NB4 (cell line): ENCODE measurements at regions not wholly inside any gene's neighbourhood (a gene's known extent, or its start where the extent isn't known, plus 50 kb on each side); places are given as distances from the start of the nearest gene placed in this dataset.

ENCODE experiments used
- CTCF ChIP-seq: IDR thresholded peaks from one replicate; pipeline ENCODE4 v1.5.1; 2012; ENCODE audit warnings: low read depth, low read length
- MAX ChIP-seq: IDR thresholded peaks from 2 replicates; pipeline ENCODE4 v1.6.1; 2011; ENCODE audit warnings: low read depth, low read length
- POLR2A ChIP-seq: IDR thresholded peaks from 2 replicates; pipeline ENCODE4 v1.6.1; 2011; ENCODE audit warnings: mild to moderate bottlenecking; ENCODE audit not compliant: insufficient read length; ENCODE audit errors: extremely low read depth

GRCh38 chr5:23302438-23302837, 205.0 kb upstream of the PRDM9 start:
- no peak for TF ChIP-seq POLR2A
- no peak for TF ChIP-seq CTCF
- no peak for TF ChIP-seq MAX
